HG03139 (cell line): ENCODE measurements at regions not wholly inside any gene's neighbourhood (a gene's known extent, or its start where the extent isn't known, plus 50 kb on each side); places are given as distances from the start of the nearest gene placed in this dataset.

ENCODE experiments used
- ATAC-seq: cut with Tn5 transposase; IDR thresholded peaks from one replicate; pipeline ENCODE4 v1.9.1; 2021; ENCODE audit not compliant: unreplicated experiment

GRCh38 chr2:123136419-123136818 lies 888.7 kb upstream of the CNTNAP5 start:
- ATAC-seq, result no peak

- ATAC-seq, result no peak
Observed at GRCh38 chr2:123144082-123144481, 881.0 kb upstream of the CNTNAP5 start.

GRCh38 chr2:123153041-123153440 lies 872.0 kb upstream of the CNTNAP5 start:
- no peak for ATAC-seq

- ATAC-seq, result no peak
Observed at GRCh38 chr2:123154195-123154594, 870.9 kb upstream of the CNTNAP5 start.

- ATAC-seq, result no peak
Observed at GRCh38 chr2:123157016-123157415, 868.1 kb upstream of the CNTNAP5 start.

GRCh38 chr2:123162400-123163016 lies 862.6 kb upstream of the CNTNAP5 start:
- ATAC-seq, result no peak

GRCh38 chr2:123163398-123163797 lies 861.7 kb upstream of the CNTNAP5 start:
- ATAC-seq, result no peak

- no peak for ATAC-seq
Observed at GRCh38 chr2:123164216-123164615, 860.9 kb upstream of the CNTNAP5 start.

GRCh38 chr2:123165616-123166015 lies 859.5 kb upstream of the CNTNAP5 start:
- no peak for ATAC-seq

- ATAC-seq, result no peak
Observed at GRCh38 chr2:123179526-123179925, 845.6 kb upstream of the CNTNAP5 start.

GRCh38 chr2:123195957-123196356 lies 829.1 kb upstream of the CNTNAP5 start:
- no peak for ATAC-seq

GRCh38 chr2:123200035-123200434 lies 825.1 kb upstream of the CNTNAP5 start:
- ATAC-seq, result no peak

GRCh38 chr2:123207245-123207644 lies 817.8 kb upstream of the CNTNAP5 start:
- ATAC-seq, result no peak

- no peak for ATAC-seq
Observed at GRCh38 chr2:123209202-123209601, 815.9 kb upstream of the CNTNAP5 start.

- no peak for ATAC-seq
Observed at GRCh38 chr2:123211181-123211580, 813.9 kb upstream of the CNTNAP5 start.

GRCh38 chr2:123245156-123245555 lies 779.9 kb upstream of the CNTNAP5 start:
- ATAC-seq, result no peak

GRCh38 chr2:123258877-123259539 lies 766.1 kb upstream of the CNTNAP5 start:
- no peak for ATAC-seq

GRCh38 chr2:123262856-123263255 lies 762.2 kb upstream of the CNTNAP5 start:
- ATAC-seq, result no peak

- ATAC-seq, result no peak
Observed at GRCh38 chr2:123283431-123283830, 741.7 kb upstream of the CNTNAP5 start.

GRCh38 chr2:123303731-123304130 lies 721.4 kb upstream of the CNTNAP5 start:
- ATAC-seq, result no peak
